Thyroid gland (tissue), 4 donors: ENCODE measurements at regions not wholly inside any gene's neighbourhood (a gene's known extent, or its start where the extent isn't known, plus 50 kb on each side); places are given as distances from the start of the nearest gene placed in this dataset.

Experiments
- POLR2A ChIP-seq, 2 donors: fragments of 450-650 bp; IDR thresholded peaks; one replicate each; pipeline ENCODE4 v1.6.1; 2017; ENCODE audit warnings: antibody characterized with exemption in 2 of 2, mild to moderate bottlenecking in 2 of 2, moderate library complexity in 1 of 2
- TF ChIP-seq, protein P1 (sequence below), 6 experiments: fragments of 200-600 bp in 3 of 6; fragments of 450-650 bp in 3 of 6; sonication (generic) in 3 of 6; IDR thresholded peaks; one replicate each; pipeline ENCODE4 v1.5.1; 2016 to 2019; ENCODE audit warnings: antibody characterized with exemption in 6 of 6, mild to moderate bottlenecking in 2 of 6, inconsistent platforms in 1 of 6, moderate library complexity in 1 of 6

DNA sequence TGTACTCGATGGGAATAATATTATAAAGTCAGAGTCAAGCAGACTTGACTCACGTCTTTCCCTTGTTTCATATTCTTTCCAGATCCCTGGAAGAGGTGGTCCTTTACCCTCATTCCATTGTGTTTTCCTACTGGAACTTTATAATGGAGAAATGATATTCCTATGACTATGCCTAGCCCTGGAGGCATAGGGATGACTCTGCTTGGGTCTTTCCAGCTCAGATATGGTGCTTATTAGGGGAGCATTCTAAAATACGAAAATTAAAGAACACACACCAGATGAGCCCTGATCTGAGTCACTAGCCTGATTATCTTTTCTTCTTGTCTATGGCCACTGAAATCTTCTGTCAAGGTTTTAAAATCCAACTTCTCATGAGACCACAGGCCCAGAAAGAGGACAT lies 231.4 kb downstream of the ANKRD50 start:
- no peak for TF ChIP-seq POLR2A (IDR thresholded peaks at IDR 0.05)
- TF ChIP-seq, protein P1, sequence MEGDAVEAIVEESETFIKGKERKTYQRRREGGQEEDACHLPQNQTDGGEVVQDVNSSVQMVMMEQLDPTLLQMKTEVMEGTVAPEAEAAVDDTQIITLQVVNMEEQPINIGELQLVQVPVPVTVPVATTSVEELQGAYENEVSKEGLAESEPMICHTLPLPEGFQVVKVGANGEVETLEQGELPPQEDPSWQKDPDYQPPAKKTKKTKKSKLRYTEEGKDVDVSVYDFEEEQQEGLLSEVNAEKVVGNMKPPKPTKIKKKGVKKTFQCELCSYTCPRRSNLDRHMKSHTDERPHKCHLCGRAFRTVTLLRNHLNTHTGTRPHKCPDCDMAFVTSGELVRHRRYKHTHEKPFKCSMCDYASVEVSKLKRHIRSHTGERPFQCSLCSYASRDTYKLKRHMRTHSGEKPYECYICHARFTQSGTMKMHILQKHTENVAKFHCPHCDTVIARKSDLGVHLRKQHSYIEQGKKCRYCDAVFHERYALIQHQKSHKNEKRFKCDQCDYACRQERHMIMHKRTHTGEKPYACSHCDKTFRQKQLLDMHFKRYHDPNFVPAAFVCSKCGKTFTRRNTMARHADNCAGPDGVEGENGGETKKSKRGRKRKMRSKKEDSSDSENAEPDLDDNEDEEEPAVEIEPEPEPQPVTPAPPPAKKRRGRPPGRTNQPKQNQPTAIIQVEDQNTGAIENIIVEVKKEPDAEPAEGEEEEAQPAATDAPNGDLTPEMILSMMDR (IDR thresholded peaks at IDR 0.05), result no peak
